ENCODE measurements at regions not wholly inside any gene's neighbourhood (a gene's known extent, or its start where the extent isn't known, plus 50 kb on each side); places are given as distances from the start of the nearest gene placed in this dataset.
"Not testable (repeated sequence)": the region's sequence is repeated elsewhere in the genome, so short reads cannot be mapped to it uniquely, and the experiment has no call there.

DNA sequence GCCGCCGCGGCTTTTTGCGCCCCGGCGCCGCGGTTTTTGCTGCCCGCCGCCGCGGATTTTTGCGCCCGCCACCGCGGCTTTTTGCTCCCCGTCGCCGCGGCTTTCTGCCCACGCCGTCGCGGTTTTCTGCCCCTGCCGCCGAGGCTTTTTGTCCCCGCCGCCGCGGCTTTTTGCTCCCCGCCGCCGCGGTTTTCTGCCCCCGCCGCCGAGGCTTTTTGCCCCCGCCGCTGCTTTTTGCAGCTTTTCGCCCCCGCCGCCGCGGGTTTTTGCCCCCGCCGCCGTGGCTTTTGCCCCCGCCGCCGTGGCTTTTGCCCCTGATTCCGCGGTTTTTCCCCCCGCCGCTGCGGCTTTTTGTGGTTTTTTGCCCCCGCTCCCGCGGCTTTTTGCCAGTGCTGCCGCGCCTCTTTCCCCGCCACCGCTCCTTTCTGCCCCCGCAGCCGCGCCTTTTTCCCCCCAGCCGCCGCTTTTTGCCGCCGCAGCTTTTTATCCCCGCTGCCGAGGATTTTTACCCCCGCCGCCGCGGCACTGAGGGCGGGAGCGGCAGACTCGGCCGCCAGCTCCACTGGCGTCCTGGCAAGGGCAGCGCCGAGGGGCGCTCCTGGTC lies 518.6 kb upstream of the WSB1 start:
- 52% methylated on average over 70 of the region's 83 CpGs for WGBS (ENCODE audit: insufficient coverage)
- peaks cover 24% of the 10 kb centered on the region for H3K9me3 ChIP-seq (replicated peaks; ENCODE audit: control insufficient read depth, low read depth, low read length)

DNA sequence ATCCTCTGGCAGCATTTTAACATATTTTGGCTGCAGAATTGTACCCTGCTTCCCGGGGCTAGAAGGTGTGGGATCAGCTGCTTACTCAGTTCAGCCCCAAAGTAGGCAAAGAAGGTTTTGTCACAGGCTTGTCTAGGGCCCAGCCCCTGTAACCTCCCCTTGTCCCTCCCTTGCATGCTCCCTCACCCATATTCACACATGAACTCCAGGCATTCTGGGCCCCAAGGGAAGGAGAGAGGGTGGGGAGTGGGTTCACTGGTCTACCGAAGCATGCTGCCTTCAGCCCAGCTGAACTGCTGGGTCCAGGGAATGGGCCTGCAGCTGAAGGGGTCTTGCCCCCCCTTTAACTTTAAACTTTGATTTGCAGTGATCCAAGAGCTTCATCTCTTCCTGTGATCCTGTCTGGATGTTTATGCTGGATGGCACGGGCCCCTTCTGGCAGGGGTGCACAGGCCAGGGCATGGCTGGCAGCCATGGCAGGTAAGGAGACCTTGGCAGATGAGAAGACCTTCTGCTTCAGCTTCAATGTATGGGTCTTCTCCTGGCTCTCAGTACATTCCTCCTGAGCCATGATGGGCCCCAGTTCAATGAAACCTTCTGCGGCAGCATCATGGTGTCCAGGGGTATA lies 513.6 kb upstream of the WSB1 start:
- H3K4me1 ChIP-seq (ENCODE audit: control insufficient read depth, insufficient read depth, low read length); H3K27me3 ChIP-seq (ENCODE audit: control insufficient read depth, insufficient read depth, low read length); H3K4me3 ChIP-seq (ENCODE audit: low read length); DNase-seq; H3K27ac ChIP-seq (ENCODE audit: low read length); H3K36me3 ChIP-seq (ENCODE audit: control insufficient read depth, insufficient read depth, low read length): not testable (repeated sequence)
- WGBS (ENCODE audit: insufficient coverage), result 72% methylated on average over 3 of the region's 4 CpGs
- H3K9me3 ChIP-seq (replicated peaks; ENCODE audit: control insufficient read depth, low read depth, low read length), result peaks cover 41% of the 10 kb centered on the region

More for the DNA sequence above, 518.6 kb upstream of the WSB1 start:
- no peaks in the 10 kb centered on the region for H3K36me3 ChIP-seq (ENCODE audit: control insufficient read depth, insufficient read depth, low read length)
- no peak for DNase-seq
- H3K27me3 ChIP-seq (ENCODE audit: control insufficient read depth, insufficient read depth, low read length), result no peaks in the 10 kb centered on the region
- no peak overlapping the region for H3K4me3 ChIP-seq (ENCODE audit: low read length)
- no peak overlapping the region for H3K27ac ChIP-seq (ENCODE audit: low read length)
- no peaks in the 10 kb centered on the region for H3K4me1 ChIP-seq (ENCODE audit: control insufficient read depth, insufficient read depth, low read length)

DNA sequence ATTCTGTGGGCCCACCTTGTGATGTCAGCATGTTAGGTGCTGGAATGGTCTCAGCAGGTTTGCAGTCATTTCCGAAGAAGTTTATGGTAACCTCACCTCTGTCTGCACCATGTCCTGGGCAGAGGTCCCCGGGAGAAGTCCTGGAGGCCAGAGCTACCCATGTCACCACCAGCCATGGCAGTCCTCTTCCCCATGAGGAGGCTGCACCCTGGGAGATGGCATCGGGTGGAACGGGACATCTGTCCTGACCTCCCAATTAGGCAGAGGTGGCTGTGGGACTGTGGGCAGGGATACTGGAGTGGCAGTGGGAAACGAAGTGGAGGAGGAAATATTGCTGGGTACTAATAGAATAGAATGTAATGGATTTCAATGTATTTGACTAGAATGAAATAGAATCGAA lies 511.8 kb upstream of the WSB1 start:
- no peak for DNase-seq
- H3K4me3 ChIP-seq (ENCODE audit: low read length), result no peak overlapping the region
- no peaks in the 10 kb centered on the region for H3K4me1 ChIP-seq (ENCODE audit: control insufficient read depth, insufficient read depth, low read length)
- H3K27me3 ChIP-seq (ENCODE audit: control insufficient read depth, insufficient read depth, low read length), result no peaks in the 10 kb centered on the region
- WGBS (ENCODE audit: insufficient coverage), result 77% methylated on average over 4 of the region's 6 CpGs
- H3K27ac ChIP-seq (ENCODE audit: low read length), result no peak overlapping the region
- peaks cover 46% of the 10 kb centered on the region for H3K9me3 ChIP-seq (replicated peaks; ENCODE audit: control insufficient read depth, low read depth, low read length)
- H3K36me3 ChIP-seq (ENCODE audit: control insufficient read depth, insufficient read depth, low read length), result no peaks in the 10 kb centered on the region

DNA sequence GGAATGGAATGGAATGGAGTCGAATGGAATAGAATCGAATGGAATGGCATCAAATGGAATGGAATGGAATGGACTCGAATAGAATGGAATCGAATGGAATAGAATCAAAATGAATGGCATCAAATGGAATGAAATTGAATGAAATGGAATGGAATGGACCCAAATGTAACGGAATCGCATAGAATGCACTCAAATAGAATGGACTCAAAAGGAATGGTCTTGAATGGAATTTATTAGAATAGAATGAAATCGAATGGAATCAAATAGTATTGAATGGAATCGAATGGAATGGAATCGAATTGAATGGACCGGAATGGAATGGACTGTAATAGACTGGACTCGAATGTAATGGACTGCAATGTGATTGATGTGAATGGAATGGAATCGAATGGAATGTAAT lies 501.4 kb upstream of the WSB1 start:
- DNase-seq, result peak; percentile 19
- WGBS (ENCODE audit: insufficient coverage), result 81% methylated on average over 12 of the region's 12 CpGs
- Histone ChIP-seq H3K36me3 (ENCODE audit: control insufficient read depth, insufficient read depth, low read length) (no peaks in the 10 kb centered on the region), H3K9me3 (replicated peaks; ENCODE audit: control insufficient read depth, low read depth, low read length) (peaks cover 46% of the 10 kb centered on the region), H3K4me1 (ENCODE audit: control insufficient read depth, insufficient read depth, low read length) (no peaks in the 10 kb centered on the region), H3K27me3 (ENCODE audit: control insufficient read depth, insufficient read depth, low read length) (no peaks in the 10 kb centered on the region), H3K27ac (ENCODE audit: low read length) (no peak overlapping the region), H3K4me3 (ENCODE audit: low read length) (no peak overlapping the region)

DNA sequence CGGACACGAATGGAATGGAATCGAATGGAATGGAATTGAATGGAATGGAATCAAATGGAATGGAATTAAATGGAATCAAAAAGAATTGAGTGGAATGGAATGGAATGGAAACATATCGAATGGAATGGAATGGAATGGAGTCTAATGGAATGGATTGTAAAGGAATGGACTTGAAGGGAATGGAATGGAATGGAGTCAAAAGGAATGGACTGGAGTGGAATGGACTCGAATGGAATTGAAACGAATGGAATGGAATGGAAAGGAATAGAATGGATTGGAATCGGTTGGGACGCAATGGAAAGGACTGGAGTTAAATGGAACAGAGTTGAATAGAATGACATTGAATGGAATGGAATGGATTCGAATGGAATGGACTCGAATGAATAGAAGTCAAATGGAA lies 486.9 kb upstream of the WSB1 start:
- no peaks in the 10 kb centered on the region for H3K36me3 ChIP-seq (ENCODE audit: control insufficient read depth, insufficient read depth, low read length)
- no peaks in the 10 kb centered on the region for H3K27me3 ChIP-seq (ENCODE audit: control insufficient read depth, insufficient read depth, low read length)
- H3K27ac ChIP-seq (ENCODE audit: low read length), result no peak overlapping the region
- no peak for DNase-seq
- H3K4me3 ChIP-seq (ENCODE audit: low read length), result no peak overlapping the region
- no peaks in the 10 kb centered on the region for H3K4me1 ChIP-seq (ENCODE audit: control insufficient read depth, insufficient read depth, low read length)
- 74% methylated on average over 10 of the region's 10 CpGs for WGBS (ENCODE audit: insufficient coverage)
- H3K9me3 ChIP-seq (replicated peaks; ENCODE audit: control insufficient read depth, low read depth, low read length), result peaks cover 47% of the 10 kb centered on the region

DNA sequence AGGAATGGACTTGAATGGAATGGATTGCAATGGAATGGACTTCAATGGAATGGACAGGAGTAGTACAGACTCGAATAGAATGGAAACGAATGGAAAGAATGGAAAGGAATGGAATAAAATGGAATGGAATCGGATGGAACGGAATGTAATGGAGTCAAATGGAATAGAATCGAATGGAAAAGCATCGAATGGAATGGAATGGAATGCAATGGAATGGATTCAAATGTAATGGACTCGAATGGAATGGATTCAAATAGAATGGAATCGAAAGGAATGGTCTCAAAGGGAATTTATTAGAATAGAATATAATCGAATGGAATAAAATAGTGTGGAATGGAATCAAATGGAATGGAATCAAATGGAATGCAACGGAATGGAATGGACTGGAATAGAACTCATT lies 484.9 kb upstream of the WSB1 start:
- Histone ChIP-seq H3K4me3 (ENCODE audit: low read length) (no peak overlapping the region), H3K27ac (ENCODE audit: low read length) (no peak overlapping the region), H3K4me1 (ENCODE audit: control insufficient read depth, insufficient read depth, low read length) (no peaks in the 10 kb centered on the region), H3K9me3 (replicated peaks; ENCODE audit: control insufficient read depth, low read depth, low read length) (peaks cover 44% of the 10 kb centered on the region), H3K36me3 (ENCODE audit: control insufficient read depth, insufficient read depth, low read length) (no peaks in the 10 kb centered on the region), H3K27me3 (ENCODE audit: control insufficient read depth, insufficient read depth, low read length) (no peaks in the 10 kb centered on the region)
- WGBS (ENCODE audit: insufficient coverage), result 66% methylated on average over 10 of the region's 10 CpGs
- peak; percentile 3 for DNase-seq

DNA sequence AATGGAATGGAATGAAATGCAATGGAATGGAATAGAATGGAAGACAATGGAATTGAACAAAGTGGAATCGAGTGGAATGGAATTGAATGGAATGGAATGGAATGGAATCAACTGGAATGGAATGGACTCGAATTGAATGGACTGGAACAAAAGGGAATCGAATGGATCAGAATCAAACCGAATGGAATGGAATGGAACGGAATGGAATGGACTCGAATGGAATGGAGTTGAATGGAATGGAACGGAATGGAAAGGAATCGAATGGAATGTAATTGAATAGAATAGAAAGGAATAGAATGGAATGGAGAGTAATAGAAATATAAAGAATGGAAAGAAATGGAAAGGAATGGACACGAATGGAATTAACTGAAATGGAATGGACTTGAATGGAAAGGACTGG lies 475.2 kb upstream of the WSB1 start:
- peak; percentile 5 for DNase-seq
- Histone ChIP-seq H3K27ac (ENCODE audit: low read length) (no peak overlapping the region), H3K9me3 (replicated peaks; ENCODE audit: control insufficient read depth, low read depth, low read length) (peaks cover 63% of the 10 kb centered on the region), H3K4me3 (ENCODE audit: low read length) (no peak overlapping the region), H3K36me3 (ENCODE audit: control insufficient read depth, insufficient read depth, low read length) (no peaks in the 10 kb centered on the region), H3K4me1 (ENCODE audit: control insufficient read depth, insufficient read depth, low read length) (no peaks in the 10 kb centered on the region), H3K27me3 (ENCODE audit: control insufficient read depth, insufficient read depth, low read length) (no peaks in the 10 kb centered on the region)
- WGBS (ENCODE audit: insufficient coverage), result 85% methylated on average over 9 of the region's 9 CpGs
